SK-N-SH treated with all-trans-retinoic acid at 6 μM for 48 hours (cell line): ENCODE measurements at regions not wholly inside any gene's neighbourhood (a gene's known extent, or its start where the extent isn't known, plus 50 kb on each side); places are given as distances from the start of the nearest gene placed in this dataset.

Source experiments
- PPARA ChIP-seq: fragments of 250-450 bp; sonication (Bioruptor Pico); IDR thresholded peaks from 2 replicates; pipeline ENCODE4 v1.5.0; 2020; ENCODE audit warnings: mild to moderate bottlenecking, borderline replicate concordance
- ZFP30 ChIP-seq: fragments of 450-650 bp; formaldehyde crosslinking; IDR thresholded peaks from 2 replicates; pipeline ENCODE4 v1.5.0; 2022; ENCODE audit warnings: mild to moderate bottlenecking, moderate library complexity
- ZNF8 ChIP-seq: fragments of 450-650 bp; formaldehyde crosslinking; IDR thresholded peaks from 2 replicates; pipeline ENCODE4 v1.5.0; 2020; ENCODE audit warnings: mild to moderate bottlenecking, moderate library complexity
- TF ChIP-seq, protein P1 (sequence below): fragments of 250-450 bp; sonication (Bioruptor Pico); IDR thresholded peaks from 2 replicates; pipeline ENCODE4 v1.8.0; 2020; ENCODE audit warnings: mild to moderate bottlenecking, moderate library complexity, borderline replicate concordance

DNA sequence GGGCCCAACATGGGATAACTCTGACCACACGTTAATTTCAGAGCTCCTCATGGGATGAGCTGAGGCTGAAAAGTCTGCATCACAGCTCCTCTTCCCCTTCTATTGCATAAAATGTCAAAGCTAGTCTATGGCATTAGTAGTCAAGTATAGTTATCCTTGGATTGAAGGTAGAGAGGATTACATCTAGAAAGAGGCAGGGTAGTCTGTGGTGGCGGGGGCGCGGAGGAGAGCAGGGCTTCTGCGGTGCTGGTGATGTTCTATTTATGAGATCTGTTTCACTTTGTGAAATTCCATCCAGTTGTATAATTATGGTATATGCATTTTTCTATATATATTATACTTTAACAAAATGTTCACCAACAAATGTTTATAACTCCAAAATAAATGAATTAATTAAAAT is 329.5 kb upstream of the GRAMD2B start:
- TF ChIP-seq, protein P1, sequence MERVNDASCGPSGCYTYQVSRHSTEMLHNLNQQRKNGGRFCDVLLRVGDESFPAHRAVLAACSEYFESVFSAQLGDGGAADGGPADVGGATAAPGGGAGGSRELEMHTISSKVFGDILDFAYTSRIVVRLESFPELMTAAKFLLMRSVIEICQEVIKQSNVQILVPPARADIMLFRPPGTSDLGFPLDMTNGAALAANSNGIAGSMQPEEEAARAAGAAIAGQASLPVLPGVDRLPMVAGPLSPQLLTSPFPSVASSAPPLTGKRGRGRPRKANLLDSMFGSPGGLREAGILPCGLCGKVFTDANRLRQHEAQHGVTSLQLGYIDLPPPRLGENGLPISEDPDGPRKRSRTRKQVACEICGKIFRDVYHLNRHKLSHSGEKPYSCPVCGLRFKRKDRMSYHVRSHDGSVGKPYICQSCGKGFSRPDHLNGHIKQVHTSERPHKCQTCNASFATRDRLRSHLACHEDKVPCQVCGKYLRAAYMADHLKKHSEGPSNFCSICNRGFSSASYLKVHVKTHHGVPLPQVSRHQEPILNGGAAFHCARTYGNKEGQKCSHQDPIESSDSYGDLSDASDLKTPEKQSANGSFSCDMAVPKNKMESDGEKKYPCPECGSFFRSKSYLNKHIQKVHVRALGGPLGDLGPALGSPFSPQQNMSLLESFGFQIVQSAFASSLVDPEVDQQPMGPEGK = no peak
- TF ChIP-seq PPARA (CRISPR knock-in tag) (no peak), ZNF8 (no peak), ZFP30 (CRISPR knock-in tag) (no peak)
